Stimulated activated CD8-positive, alpha-beta memory T cell treated with anti-CD3 and anti-CD28 coated beads, Interleukin-4, amount 100 ng/mL, for 24 hours (primary cell): ENCODE measurements at regions not wholly inside any gene's neighbourhood (a gene's known extent, or its start where the extent isn't known, plus 50 kb on each side); places are given as distances from the start of the nearest gene placed in this dataset.
"Not testable (repeated sequence)": the region's sequence is repeated elsewhere in the genome, so short reads cannot be mapped to it uniquely, and the experiment has no call there.

ENCODE experiments used
- DNase-seq: peaks from one replicate; pipeline ENCODE4 v3.0.0-alpha.2; 2020; ENCODE audit warnings: low read depth

DNA sequence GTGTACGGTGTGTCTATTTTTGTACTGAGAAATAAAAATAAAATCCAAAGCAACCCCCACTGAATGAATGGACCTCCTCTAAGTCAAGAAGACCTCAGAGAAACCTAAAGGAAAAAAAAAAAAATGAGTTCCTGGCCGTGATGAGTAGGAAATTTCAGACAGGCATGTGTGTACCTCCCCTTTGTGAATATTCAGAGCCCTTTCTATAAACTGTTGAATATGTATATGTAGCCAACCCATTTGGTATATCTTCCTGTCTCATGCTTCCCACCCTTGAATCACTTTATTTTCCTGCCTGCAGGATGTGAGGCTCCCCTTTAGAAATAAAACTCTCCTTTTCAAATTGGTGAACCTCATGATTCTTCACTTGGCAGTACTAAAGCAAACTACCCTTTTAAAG, 887.8 kb upstream of the NCAM2 start:
- DNase-seq, result no peak

DNA sequence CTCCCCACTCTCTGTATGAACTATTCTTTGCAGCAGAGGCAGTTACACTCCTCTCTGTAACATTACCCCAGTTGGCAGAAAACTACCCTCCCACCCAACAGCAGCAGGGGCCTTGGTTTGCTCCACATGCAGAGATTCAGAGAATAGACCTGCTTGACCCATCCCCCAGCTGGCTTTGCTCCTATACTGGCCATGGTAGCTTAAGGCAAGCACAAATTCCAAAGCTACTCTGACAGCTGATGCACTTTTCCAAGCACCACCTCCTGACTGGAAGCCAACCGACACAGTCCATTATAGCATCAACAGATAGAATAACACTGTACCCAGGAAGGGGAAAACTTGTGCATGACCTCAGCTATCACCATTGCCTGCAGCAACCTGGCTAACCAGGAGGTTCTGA, 846.5 kb upstream of the NCAM2 start:
- DNase-seq, result no peak

DNA sequence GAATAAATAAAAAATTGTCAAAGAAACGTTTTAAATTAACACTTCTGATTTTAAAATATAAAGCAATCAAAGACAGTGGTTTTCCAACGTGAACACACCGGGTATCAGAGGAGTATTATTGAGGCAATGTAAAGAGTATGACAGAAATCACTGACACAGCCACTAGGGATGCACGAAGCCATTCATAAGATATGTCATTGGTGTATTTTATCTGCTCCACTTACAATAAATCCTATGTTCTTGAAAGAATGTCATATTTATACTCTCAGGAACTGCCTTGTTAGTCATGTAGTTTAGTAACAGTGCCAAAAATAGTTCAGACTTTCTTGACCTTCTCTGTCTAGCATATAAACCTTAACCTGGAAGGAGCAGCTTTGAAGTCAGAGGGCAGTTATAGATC, 835.0 kb upstream of the NCAM2 start:
- DNase-seq, result no peak

DNA sequence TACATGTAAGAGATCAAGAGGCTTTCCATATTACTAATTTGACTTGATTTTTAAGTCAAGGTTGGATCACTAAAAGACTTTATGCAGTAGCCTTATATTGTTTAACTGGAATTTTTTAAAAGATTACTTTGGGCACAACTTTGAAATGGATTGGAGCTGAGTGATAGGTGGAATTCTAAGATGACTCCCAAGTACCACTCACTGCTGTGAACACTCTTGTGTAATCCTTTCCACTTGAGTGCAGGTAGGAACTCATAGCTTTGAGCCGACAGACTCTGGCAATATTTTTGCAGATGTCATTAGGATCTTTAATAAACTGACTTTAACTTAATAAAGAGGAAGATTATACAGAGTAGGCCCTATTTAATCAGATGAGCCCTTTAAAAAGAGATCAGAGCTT, 831.1 kb upstream of the NCAM2 start:
- no peak for DNase-seq

DNA sequence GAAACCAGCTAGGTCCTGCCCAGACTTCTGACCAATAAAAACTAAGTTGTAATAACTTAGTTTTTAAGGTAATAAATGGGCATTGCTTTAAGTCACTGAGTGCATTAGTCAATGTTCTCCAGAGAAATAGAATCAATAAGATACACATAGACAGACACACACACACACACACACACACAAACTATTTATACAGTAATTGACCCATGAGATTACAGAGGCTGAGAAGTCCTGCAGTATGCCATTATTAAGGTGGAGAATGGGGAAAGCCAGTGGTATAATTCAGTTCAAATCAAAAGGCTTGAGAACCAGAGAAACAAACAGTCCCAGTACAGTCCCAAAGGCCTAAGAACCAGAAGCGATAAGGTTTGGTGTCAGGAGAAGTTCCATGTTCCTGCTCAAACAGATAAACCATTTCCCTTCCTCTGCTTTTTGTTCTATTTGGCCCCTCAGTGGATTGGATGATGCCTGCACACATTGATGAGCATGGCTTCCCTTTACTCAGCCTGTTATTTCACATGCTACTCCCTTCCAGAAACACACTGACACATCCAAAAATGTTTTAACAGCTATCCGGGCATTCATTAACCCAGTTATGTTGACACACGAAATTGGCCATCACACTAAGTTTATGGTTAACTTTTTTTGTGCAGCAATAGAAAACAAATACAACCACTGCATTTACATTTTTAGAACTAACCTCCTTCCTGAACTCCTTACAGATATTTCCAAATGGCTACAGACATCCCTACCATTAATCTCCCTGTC, 828.2 kb upstream of the NCAM2 start:
- DNase-seq, result no peak

DNA sequence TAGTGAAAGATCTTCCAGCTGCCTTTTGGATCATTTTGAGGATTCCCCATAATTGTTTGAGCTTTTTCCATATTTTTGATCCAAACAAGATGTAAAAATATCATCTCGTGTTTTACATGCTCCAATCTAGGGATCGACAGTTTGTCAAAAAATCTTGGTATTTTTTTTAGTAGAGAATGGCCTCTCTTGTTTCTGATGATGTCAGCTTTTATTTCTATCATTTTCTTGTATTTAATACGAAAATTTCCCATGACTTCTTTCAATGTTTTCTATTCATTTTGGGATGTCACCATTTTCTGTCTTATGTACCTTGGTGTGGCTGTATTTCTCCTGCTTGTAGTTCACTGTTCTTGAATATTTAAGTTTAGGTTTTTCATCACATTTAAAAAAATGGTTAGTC, 812.0 kb upstream of the NCAM2 start:
- no peak for DNase-seq

DNA sequence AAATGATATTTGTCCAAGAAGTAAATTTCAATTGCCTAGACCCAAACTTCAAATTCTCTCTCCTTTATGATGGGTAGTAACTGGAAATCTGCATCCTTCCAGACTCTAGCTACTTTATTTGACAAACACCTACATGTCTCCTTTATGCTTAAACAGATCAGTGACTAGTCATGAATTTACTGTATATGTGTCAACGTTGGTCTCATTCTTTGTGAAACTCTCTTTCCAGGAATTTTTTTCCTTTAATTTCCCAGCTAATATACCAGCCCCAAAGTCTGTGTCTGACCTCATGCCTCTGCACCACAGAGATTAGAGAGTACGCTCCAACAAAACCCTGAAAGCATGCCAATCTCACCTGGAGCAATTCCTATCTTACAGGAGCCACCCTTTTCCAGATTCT, 811.2 kb upstream of the NCAM2 start:
- DNase-seq, result no peak

DNA sequence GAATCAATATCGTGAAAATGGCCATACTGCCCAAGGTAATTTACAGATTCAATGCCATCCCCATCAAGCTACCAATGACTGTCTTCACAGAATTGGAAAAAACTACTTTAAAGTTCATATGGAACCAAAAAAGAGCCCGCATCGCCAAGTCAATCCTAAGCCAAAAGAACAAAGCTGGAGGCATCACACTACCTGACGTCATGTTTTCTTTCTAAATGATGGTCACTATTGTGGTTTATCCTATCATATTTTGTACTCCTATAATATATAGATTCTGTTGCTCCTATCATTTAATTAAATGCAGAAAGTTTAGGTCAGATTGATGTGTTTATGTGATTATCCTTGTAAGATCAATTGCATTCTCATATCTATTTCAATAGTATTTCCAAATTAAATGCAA, 796.9 kb upstream of the NCAM2 start:
- DNase-seq, result not testable (repeated sequence)

DNA sequence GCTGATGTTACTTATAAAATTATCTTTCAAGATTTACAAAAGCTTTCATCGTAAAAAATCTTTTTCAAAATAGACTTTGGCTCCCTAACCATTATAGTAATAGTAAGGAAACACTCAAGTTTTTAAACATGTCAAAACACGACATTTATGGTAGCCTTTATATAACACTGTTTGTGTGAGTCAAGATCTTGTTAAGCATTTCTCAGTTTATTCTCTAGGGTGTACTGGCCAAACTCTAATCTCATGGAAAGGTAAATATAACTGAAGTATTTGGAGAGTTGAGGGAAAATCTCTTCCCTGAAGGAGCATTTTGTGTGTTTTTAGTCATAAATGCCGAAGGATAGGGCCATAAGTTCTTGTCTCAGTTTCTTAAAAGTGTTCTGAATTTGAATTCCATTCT, 790.9 kb upstream of the NCAM2 start:
- no peak for DNase-seq

DNA sequence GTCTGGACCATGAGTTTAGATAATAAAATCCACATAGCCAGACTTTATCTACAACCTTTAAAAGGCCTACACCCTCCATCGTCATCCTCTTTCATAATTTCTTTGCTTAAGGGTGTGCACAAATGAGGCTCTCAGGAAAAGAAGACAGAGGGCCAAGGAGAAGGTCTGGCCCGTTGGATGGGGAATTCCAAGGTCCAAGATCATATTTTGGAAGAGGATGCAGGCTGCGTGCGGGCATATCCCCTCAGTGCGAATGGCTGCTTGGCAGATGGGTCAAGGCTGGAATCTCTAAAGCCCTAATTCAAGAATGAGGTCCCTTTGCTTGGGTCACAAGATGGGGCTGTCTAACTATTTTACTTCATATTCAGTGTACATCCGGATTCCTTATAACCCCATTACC, 782.2 kb upstream of the NCAM2 start:
- no peak for DNase-seq

DNA sequence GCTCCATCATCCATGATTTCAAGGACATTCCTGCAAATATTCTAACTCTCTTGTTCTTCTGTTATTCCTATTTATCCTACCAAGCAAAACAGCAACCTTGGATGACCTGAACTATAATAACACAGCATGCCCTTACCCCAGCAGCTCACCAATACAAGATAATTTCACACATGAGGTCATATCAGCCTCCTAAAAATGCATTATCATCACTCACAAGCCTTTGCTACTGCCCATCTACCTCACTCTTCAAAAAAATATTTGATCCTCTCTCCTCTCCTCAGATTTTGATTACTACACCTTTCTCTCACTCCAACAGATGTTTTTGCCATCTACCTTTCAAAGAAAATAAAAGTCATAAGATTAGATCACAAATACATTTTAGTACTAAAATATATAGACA, 777.6 kb upstream of the NCAM2 start:
- no peak for DNase-seq

DNA sequence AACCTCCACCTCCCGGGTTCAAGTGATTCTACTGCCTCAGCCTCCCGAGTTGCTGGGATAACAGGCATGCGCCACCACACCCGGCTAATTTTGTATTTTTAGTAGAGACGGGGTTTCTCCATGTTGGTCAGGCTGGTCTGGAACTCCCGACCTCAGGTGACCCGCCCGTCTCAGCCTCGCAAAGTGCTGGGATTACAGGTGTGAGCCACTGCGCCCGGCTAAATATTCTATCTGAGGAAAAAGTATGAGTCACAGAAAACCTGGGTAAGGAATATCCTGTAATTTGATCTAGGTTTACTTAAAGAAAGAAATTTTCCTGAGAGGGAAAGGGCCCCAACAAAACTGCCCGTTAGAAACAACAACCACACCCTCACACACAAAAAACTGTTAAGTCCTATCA, 776.2 kb upstream of the NCAM2 start:
- DNase-seq, result not testable (repeated sequence)

DNA sequence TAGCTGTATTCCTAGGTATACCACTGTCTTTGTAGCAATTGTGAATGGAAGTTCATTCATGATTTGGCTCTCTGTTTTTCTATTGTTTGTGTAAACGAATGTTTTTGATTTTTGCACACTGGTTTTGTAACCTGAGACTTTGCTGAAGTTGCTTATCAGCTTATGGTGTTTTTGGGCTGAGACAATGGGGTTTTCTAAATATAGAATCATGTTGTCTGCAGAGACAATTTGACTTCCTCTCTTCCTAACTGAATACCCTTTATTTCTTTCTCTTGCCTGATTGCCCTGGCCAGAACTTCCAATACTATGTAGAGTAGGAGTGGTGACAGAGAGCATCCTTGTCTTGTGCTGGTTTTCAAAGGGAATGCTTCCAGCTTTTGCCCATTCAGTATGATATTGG, 761.6 kb upstream of the NCAM2 start:
- DNase-seq, result not testable (repeated sequence)

DNA sequence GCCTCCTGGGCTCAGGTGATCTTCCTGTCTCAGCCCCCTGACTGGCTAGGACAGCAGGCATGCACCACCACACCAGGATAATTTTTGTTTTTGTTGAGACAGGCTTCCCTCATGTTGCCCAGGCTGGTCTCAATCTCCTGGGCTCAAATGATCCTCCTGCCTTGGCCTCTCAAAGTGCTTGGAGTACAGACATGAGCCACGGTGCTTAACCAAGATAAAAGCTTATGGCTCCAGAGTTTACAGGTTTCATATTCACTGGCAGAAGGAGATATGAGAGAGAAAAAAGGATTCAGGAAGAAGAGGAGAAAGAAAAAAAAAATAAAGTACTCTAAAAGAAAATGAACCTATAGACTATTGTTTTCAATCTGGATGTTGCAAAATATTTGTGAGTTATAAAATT, 748.8 kb upstream of the NCAM2 start:
- no peak for DNase-seq

DNA sequence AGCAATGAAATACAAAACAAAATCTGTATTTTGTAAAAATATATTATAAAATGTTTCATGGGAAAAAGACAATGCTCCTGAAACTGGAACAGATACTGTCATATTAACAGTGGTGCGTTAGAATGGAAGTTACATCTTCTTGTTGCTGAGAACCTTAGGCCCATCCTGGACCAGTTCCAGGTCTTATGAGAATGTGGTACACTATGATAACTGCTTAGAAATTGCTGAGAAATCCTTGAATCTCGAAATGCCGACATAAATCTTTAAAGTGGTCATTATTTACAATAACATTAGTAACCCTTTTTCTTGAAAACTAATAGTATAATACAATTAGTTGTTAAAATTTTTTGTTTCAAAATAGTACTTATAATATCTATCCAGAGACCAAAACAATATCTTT, 747.9 kb upstream of the NCAM2 start:
- DNase-seq, result no peak

DNA sequence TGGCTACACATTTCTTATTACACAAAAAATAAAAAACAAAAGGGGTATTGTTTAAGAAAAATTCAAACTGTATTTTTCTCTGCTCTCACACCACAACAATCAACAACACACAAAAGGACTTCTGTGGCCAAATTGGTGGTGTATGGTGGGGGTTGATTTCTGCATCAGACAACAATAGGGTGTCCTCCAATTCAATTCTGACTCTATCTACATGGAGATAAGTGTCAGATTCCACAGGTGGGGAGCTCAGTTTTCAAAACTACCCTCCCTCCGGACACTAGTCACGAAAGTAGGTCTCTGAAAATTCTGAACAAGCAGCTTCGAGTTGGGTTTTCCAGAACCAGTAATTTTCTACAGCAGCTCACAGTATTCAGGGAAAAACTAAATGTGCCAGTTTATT, 744.9 kb upstream of the NCAM2 start:
- DNase-seq, result no peak

DNA sequence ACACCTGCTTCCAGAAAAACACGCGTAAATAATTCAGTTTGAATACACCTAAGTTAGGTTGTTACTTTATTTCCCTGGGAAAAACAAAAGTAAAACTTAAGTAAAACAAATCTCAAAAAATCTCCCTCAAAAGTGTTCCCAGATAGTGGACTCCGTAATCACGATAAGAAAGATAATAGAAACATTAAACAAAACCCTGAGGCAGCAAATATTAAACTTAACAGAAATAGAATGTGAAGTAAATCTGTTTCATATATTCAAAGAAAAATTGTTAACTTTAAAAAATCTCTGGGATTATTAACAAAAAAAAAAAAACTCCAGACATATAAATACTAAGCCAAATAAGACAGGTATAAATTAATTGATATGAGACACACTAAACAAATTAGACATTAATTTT, 743.2 kb upstream of the NCAM2 start:
- DNase-seq, result no peak

DNA sequence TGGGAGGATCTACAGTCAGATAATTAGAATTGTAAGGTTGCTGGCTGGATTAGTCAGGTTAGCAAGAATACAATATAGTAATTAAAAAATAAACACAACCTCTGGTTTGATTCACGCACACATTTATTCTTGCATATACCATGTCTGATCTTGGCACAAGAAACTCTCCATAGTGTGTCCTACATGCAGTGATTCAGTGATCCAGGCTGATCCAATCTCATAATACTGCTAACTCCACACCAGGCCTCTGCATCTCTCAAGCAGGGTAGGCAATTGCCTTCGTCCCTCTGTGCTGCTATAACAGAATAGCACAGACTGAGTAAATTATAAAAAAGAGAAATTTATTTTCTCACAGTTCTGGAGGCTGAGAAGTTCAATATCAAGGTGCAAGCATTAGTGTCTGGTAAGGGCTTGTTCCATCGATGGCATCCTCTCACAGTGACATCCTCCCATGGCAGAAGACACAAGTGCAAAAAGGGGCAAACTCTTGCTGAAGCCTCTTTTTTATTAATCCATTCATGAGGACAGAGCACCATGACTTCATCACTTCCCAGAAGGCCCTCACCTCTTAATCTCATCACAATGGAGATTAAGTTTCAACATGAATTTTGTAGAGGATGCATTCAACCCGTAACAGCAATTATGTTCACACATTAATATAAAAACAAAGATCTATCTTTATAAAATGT, 741.0 kb upstream of the NCAM2 start:
- DNase-seq, result no peak

DNA sequence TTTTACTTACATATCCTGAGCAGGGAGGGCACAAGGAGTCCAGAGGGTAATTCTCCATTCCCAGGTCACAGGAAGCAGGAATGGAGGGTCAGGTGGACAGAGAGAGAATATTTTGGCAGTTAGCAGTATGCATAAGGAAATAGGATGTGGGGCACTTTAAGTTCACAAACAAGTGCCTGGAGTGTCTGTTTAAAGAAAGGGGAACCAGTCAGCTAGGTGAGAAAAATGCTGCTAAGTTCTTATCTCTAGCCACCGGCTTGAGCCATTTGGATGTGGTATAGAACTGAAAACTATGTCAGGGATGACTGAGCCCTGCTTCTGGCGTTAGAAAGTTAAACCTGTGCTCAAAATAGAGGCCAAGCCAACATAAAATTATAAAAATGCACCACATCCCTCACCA, 739.7 kb upstream of the NCAM2 start:
- no peak for DNase-seq

DNA sequence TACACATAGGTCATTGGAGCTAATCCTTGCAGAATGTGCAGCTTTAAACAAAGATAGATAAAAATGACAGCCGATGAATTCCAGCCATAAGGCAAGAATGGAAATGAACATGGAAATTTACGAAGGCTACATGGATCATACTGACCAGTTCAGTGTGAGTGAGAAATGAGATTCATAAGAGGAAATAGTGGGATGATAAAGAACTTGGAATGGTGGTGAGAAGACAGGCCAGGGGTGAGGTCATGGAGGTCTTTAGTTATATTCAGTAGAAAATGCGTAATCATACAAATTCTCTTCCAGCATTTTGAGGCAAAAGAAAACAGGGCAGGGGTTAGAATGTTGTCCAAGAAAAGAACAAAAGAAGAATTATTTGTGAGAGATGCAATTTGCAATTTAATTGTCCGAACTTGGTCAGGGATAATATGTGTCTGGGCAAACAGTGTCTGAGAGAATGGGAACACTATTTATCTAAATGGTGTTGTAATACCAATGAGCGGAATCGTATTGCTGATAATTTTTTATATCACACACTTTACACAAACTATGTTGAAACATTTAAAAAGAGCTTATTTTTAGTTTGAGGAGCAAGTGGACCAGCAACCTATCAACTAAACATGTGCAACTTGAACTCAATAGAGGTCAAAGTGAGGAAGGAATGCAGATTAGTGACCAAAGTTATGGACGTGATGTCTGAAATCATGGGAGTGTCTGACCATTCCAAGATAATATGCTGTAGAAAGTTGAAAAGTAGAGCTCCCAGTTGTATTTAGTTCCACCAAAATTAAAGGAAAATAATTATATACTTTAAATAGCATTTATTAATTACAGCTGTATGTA, 739.0 kb upstream of the NCAM2 start:
- DNase-seq, result no peak

DNA sequence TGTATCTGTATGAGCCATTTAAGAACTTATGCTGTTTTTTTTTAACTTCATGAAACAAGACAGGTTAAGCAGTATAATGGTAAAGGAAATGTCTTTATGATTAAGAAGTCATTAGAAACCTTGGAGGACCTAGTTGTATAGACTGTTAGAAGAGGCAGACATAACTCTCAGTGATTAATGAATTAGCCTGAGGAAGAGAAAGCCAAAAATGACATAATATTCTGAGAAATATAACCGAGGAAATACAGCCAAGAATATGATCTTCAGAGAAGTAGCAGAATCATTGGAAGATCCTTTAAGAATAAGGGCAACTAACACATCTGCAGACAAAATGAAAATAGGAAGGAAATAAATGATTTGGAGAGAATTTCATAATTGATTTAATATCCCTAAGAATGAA, 738.1 kb upstream of the NCAM2 start:
- DNase-seq, result no peak

DNA sequence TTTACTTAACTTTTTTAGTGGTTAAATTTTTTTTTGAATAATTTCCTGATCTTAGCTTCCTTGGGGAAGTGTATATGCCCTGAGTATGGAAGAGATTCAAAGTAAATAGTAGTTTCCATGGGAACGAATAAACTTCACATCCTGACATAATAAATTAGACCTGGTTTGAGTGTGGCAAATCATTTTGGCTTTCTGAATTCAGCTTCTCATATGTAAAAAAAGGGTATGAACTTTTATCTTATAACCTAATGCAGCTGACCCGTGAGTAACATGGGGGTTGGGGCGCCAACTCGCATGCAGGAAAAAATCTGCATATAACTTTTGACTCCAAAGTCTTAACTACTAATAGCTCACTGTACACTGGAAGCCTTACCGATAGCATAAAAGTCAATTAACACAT, 736.8 kb upstream of the NCAM2 start:
- DNase-seq, result no peak
